HK-2 (cell line): ENCODE measurements at regions not wholly inside any gene's neighbourhood (a gene's known extent, or its start where the extent isn't known, plus 50 kb on each side); places are given as distances from the start of the nearest gene placed in this dataset.

Experiments used
- DNase-seq: peaks from one replicate; pipeline ENCODE4 v3.0.0-alpha.2; 2018; ENCODE audit not compliant: unreplicated experiment

GRCh38 chr14:95466506-95466905 is 49.9 kb downstream of the SYNE3 start:
- no peak for DNase-seq

GRCh38 chr14:95465936-95466335 is 50.5 kb downstream of the SYNE3 start:
- no peak for DNase-seq

- DNase-seq, result no peak
Measured at GRCh38 chr14:95465358-95465757, 51.1 kb downstream of the SYNE3 start.

GRCh38 chr14:95464514-95464913 is 51.9 kb downstream of the SYNE3 start:
- no peak for DNase-seq

GRCh38 chr14:95464103-95464502 is 52.3 kb downstream of the SYNE3 start:
- DNase-seq, result no peak

- no peak for DNase-seq
Measured at GRCh38 chr14:95463171-95463901, 53.1 kb downstream of the SYNE3 start.

GRCh38 chr14:95462491-95462890 is 54.0 kb downstream of the SYNE3 start:
- no peak for DNase-seq

GRCh38 chr14:95460647-95461478 is 55.6 kb downstream of the SYNE3 start:
- DNase-seq, result peak; percentile 56

GRCh38 chr14:95458906-95459305 is 57.5 kb downstream of the SYNE3 start:
- DNase-seq, result no peak

GRCh38 chr14:95458459-95458858 is 58.0 kb downstream of the SYNE3 start:
- no peak for DNase-seq

- no peak for DNase-seq
Measured at GRCh38 chr14:95456281-95456680, 60.2 kb downstream of the SYNE3 start.

- no peak for DNase-seq
Measured at GRCh38 chr14:95455246-95455645, 61.2 kb downstream of the SYNE3 start.

- DNase-seq, result no peak
Measured at GRCh38 chr14:95453713-95453980, 62.8 kb downstream of the SYNE3 start.

- no peak for DNase-seq
Measured at GRCh38 chr14:95452893-95453712, 63.3 kb downstream of the SYNE3 start.

- no peak for DNase-seq
Measured at GRCh38 chr14:95452176-95452892, 64.1 kb downstream of the SYNE3 start.

- DNase-seq, result no peak
Measured at GRCh38 chr14:95449131-95449530, 67.3 kb downstream of the SYNE3 start.

- DNase-seq, result no peak
Measured at GRCh38 chr14:95446470-95446869, 70.0 kb downstream of the SYNE3 start.

- DNase-seq, result no peak
Measured at GRCh38 chr14:95445676-95446075, 70.8 kb downstream of the SYNE3 start.

GRCh38 chr14:95445161-95445560 is 71.3 kb downstream of the SYNE3 start:
- no peak for DNase-seq

GRCh38 chr14:95444132-95445129 is 72.0 kb downstream of the SYNE3 start:
- DNase-seq, result no peak

GRCh38 chr14:95442633-95443021 is 73.8 kb downstream of the SYNE3 start:
- DNase-seq, result peak; percentile 74
